Stimulated activated CD8-positive, alpha-beta memory T cell treated with anti-CD3 and anti-CD28 coated beads, Interleukin-4, amount 100 ng/mL, for 48 hours (primary cell): ENCODE measurements at regions not wholly inside any gene's neighbourhood (a gene's known extent, or its start where the extent isn't known, plus 50 kb on each side); places are given as distances from the start of the nearest gene placed in this dataset.
"Not testable (repeated sequence)": the region's sequence is repeated elsewhere in the genome, so short reads cannot be mapped to it uniquely, and the experiment has no call there.

ENCODE experiments used
- DNase-seq: peaks from one replicate; pipeline ENCODE4 v3.0.0-alpha.2; 2020

DNA sequence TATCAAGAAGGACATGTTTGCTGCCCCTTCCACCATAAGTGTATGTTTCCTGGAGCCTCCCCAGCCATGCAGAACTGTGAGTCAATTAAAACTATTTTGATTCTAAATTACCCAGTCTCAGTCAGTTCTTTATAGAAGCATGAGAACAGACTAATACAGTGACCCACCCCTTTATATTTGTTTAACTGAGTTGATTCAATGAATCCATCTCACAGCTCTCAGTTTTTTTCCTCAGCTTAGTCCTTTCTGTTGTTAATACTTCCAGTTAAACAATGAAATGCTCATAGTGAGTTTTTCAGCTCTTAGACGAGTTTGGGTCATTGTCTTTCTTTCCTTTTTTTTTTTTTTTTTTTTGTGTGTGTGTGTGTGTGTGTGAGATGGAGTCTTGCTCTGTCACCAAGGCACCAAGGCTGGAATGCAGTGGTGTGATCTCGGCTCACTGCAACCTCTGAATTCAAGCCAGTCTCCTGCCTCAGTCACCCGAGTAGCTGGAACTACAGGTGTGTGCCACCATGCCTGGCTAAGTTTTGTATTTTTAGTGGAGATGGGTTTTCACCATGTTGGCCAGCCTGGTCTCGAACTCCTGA is 417.9 kb upstream of the ZNG1F start:
- not testable (repeated sequence) for DNase-seq

DNA sequence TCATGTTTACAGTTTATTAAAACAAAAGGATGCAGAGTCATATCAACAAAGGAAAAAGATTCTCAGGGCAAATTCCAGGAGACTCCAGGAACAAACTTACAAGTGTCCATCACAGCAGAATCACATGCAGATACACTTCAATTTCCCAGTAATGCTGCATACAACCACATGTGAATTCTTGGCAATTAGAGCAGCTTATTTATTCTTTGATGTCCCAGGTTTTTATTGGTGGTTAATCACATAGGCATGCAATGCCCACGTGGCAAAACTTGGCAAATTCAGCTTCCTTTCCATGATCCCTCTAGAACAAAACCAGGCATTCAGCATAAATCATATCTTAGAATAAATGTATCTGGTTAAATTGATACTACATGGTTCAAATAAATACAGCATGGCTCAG is 376.5 kb upstream of the ZNG1F start:
- DNase-seq, result not testable (repeated sequence)
